OCI-LY3 (cell line): ENCODE measurements at regions not wholly inside any gene's neighbourhood (a gene's known extent, or its start where the extent isn't known, plus 50 kb on each side); places are given as distances from the start of the nearest gene placed in this dataset.

Experiments used
- H2AFZ ChIP-seq: fragments of 200-600, 300-600 bp; shearing (Covaris generic); 2 replicates; pipeline ENCODE4 v1.6.0; 2014; ENCODE audit warnings: antibody characterized with exemption, low read depth, low read length
- H3K27ac ChIP-seq: fragments of 200-600, 300-600 bp; sonication (generic); 2 replicates; pipeline ENCODE4 v1.5.1; 2014; ENCODE audit warnings: mild to moderate bottlenecking, low read length, moderate library complexity, mixed read lengths
- H3K27me3 ChIP-seq: fragments of 200-600, 300-600 bp; sonication (generic); 2 replicates; pipeline ENCODE4 v1.6.1; 2014; ENCODE audit warnings: low read depth, low read length, mixed read lengths
- H3K36me3 ChIP-seq: fragments of 200-600, 300-600 bp; sonication (generic); replicated peaks from 2 replicates; pipeline ENCODE3; 2014; ENCODE audit warnings: low read depth, low read length, mixed read lengths
- H3K4me1 ChIP-seq: fragments of 300-600, 200-600 bp; sonication (generic); 2 replicates; pipeline ENCODE4 v1.6.1; 2014; ENCODE audit warnings: low read length, mixed read lengths
- H3K4me2 ChIP-seq: fragments of 200-600, 300-600 bp; sonication (generic); 2 replicates; pipeline ENCODE4 v1.6.1; 2014; ENCODE audit warnings: low read length, mixed read lengths
- H3K4me3 ChIP-seq: fragments of 300-600, 200-600 bp; sonication (generic); 2 replicates; pipeline ENCODE4 v1.5.1; 2014; ENCODE audit warnings: antibody characterized with exemption, mild to moderate bottlenecking, low read length, moderate library complexity
- H3K79me2 ChIP-seq: fragments of 300-600, 200-600 bp; shearing (Covaris generic); 2 replicates; pipeline ENCODE4 v1.6.1; 2014; ENCODE audit warnings: mild to moderate bottlenecking, low read length, mixed read lengths
- H3K9ac ChIP-seq: fragments of 300-600, 200-600 bp; shearing (Covaris generic); 2 replicates; pipeline ENCODE4 v1.6.0; 2014; ENCODE audit warnings: mild to moderate bottlenecking, low read length, moderate library complexity
- H3K9me3 ChIP-seq: fragments of 200-600, 300-600 bp; shearing (Covaris generic); 2 replicates; pipeline ENCODE4 v1.6.1; 2014; ENCODE audit warnings: low read length, mixed read lengths; ENCODE audit not compliant: insufficient read depth
- H4K20me1 ChIP-seq: fragments of 200-600, 300-600 bp; sonication (generic); 2 replicates; pipeline ENCODE4 v1.6.1; 2016; ENCODE audit warnings: low read length, mixed read lengths; ENCODE audit not compliant: insufficient read depth
- CTCF ChIP-seq: fragments of 200-600, 300-600 bp; sonication (generic); IDR thresholded peaks from 2 replicates; pipeline ENCODE4 v1.5.1; 2014; ENCODE audit warnings: antibody characterized with exemption, low read length, low read depth
- EZH2phosphoT487 ChIP-seq: fragments of 200-600 bp; shearing (Covaris generic); IDR thresholded peaks from 2 replicates; pipeline ENCODE4 v1.6.1; 2018; ENCODE audit warnings: antibody characterized with exemption, mixed run types, low read depth

GRCh38 chr9:81508476-81508875 is 180.9 kb downstream of the TLE1 start:
- no peak overlapping the region for H3K4me3 ChIP-seq
- H3K4me1 ChIP-seq: no peaks in the 10 kb centered on the region
- H3K9me3 ChIP-seq: no peaks in the 10 kb centered on the region
- H3K27ac ChIP-seq: no peak overlapping the region
- no peaks in the 10 kb centered on the region for H3K36me3 ChIP-seq
- no peak overlapping the region for H2AFZ ChIP-seq
- H3K79me2 ChIP-seq: no peaks in the 10 kb centered on the region
- no peak overlapping the region for H3K4me2 ChIP-seq
- no peak for TF ChIP-seq CTCF
- no peak for TF ChIP-seq EZH2phosphoT487
- H3K9ac ChIP-seq: no peak overlapping the region
- H3K27me3 ChIP-seq: no peaks in the 10 kb centered on the region
- H4K20me1 ChIP-seq: no peaks in the 10 kb centered on the region

DNA sequence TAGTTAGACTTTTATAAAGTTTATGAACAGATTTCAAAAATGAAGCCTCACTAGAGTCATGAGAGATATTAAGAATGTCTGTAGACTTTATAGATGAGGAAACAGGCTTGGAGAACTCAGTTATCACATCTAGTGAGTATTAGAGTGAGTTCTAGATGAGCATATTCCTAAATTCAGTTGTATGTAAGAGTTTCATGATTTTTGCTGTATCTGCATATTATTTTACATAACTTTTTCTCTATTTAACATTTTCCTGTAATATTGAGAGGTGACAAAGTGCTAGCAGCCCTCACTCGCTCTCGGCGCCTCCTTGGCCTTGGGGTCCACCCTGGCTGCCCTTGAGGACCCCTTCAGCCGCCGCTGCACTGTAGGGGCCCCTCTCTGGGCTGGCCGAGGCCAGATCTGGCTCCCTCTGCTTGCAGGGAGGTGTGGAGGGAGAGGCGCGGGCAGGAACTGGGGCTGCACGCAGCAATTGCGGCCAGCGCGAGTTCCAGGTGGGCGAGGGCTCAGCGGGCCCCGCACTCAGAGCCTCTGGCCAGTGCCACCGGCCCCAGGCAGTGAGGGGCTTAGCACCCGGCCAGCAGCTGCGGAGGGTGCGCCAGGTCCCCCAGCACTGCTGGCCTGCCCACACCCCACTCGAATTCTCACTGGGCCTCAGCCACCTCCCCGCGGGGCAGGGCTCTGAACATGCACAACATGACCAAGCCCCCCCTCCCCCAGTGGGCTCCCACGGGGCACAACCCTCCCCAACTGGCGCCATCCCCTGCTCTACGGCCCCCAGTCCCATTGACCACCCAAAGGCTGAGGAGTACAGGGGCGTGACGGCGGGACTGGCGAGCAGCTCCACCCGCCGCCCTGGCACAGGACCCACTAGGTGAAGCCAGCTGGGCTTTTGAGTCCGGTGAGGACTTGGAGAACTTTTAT is 182.1 kb downstream of the TLE1 start:
- no peak for TF ChIP-seq CTCF
- no peak for TF ChIP-seq EZH2phosphoT487
- Histone ChIP-seq H3K9me3 (no peaks in the 10 kb centered on the region), H2AFZ (no peak overlapping the region), H3K36me3 (no peaks in the 10 kb centered on the region), H3K27me3 (no peaks in the 10 kb centered on the region), H3K4me3 (no peak overlapping the region), H3K4me1 (no peaks in the 10 kb centered on the region), H3K4me2 (no peak overlapping the region), H3K27ac (no peak overlapping the region), H3K79me2 (no peaks in the 10 kb centered on the region), H4K20me1 (no peaks in the 10 kb centered on the region), H3K9ac (no peak overlapping the region)

- Histone ChIP-seq H3K9me3 (no peaks in the 10 kb centered on the region), H3K27me3 (no peaks in the 10 kb centered on the region), H2AFZ (no peak overlapping the region), H3K36me3 (no peaks in the 10 kb centered on the region), H4K20me1 (no peaks in the 10 kb centered on the region), H3K9ac (no peak overlapping the region), H3K4me1 (no peaks in the 10 kb centered on the region), H3K4me2 (no peak overlapping the region), H3K27ac (no peak overlapping the region), H3K79me2 (no peaks in the 10 kb centered on the region), H3K4me3 (no peak overlapping the region)
- TF ChIP-seq CTCF (no peak), EZH2phosphoT487 (no peak)
Observed at GRCh38 chr9:81499594-81499993, 189.8 kb downstream of the TLE1 start.

- Histone ChIP-seq H3K4me2 (no peak overlapping the region), H3K79me2 (no peaks in the 10 kb centered on the region), H2AFZ (no peak overlapping the region), H3K27me3 (no peaks in the 10 kb centered on the region), H3K36me3 (no peaks in the 10 kb centered on the region), H3K9me3 (no peaks in the 10 kb centered on the region), H3K9ac (no peak overlapping the region), H3K4me3 (no peak overlapping the region), H4K20me1 (no peaks in the 10 kb centered on the region), H3K27ac (no peak overlapping the region), H3K4me1 (no peaks in the 10 kb centered on the region)
- TF ChIP-seq EZH2phosphoT487 (no peak), CTCF (no peak)
Observed at GRCh38 chr9:81499021-81499454, 190.3 kb downstream of the TLE1 start.
